Lower leg skin (tissue), 4 donors: ENCODE measurements at regions not wholly inside any gene's neighbourhood (a gene's known extent, or its start where the extent isn't known, plus 50 kb on each side); places are given as distances from the start of the nearest gene placed in this dataset.

Experiments used
- DNase-seq, 2 donors: peaks; one replicate each; pipeline ENCODE4 v3.0.0-alpha.2; 2019; ENCODE audit warnings: low spot score in 2 of 2
- H3K4me3 ChIP-seq: fragments of 200-600 bp; sonication (generic); 2 replicates; pipeline ENCODE4 v1.5.1; 2017; ENCODE audit warnings: mild to moderate bottlenecking, low read depth; ENCODE audit not compliant: poor library complexity, severe bottlenecking
- CTCF ChIP-seq, 3 donors: fragments of 450-650 bp; IDR thresholded peaks; one replicate each; pipeline ENCODE4 v1.5.1; 2016; ENCODE audit warnings: antibody characterized with exemption in 3 of 3, mild to moderate bottlenecking in 3 of 3, moderate library complexity in 2 of 3
- POLR2A ChIP-seq, 2 donors: fragments of 450-650 bp; IDR thresholded peaks; one replicate each; pipeline ENCODE4 v1.6.1; 2016 to 2017; ENCODE audit warnings: antibody characterized with exemption in 2 of 2, mild to moderate bottlenecking in 1 of 2, moderate library complexity in 1 of 2
- WGBS, 2 donors: methylation state at CpG; one replicate each; pipeline ENCODE4 v1.1.5; 2018; 5-methylcytosine and 5-hydroxymethylcytosine counted together
- intact Hi-C: fragments of 100-400 bp; cut with DNase I; formaldehyde crosslinking; loops from one replicate; pipeline ENCODE4 v1.15.0; 2023; ENCODE audit warnings: low total_unique reads

GRCh38 chr4:110730318-110730717 lies 107.4 kb upstream of the PITX2 start:
- TF ChIP-seq POLR2A (IDR thresholded peaks at IDR 0.05) (no peak), CTCF (IDR thresholded peaks at IDR 0.05) (no peak)
- H3K4me3 ChIP-seq = no peak overlapping the region
- no peak for DNase-seq
- intact Hi-C loops = loop anchor here (10.0 kb wide), 1 partner anchor 414 kb away; no protein-coding TSS in a partner anchor
- WGBS, 2 donors = 79 to 85% methylated on average over 3 of the region's 3 CpGs

- no peak for DNase-seq
- TF ChIP-seq POLR2A (IDR thresholded peaks at IDR 0.05) (no peak), CTCF (IDR thresholded peaks at IDR 0.05) (no peak)
- WGBS, 2 donors = 70 to 77% methylated on average over 4 of the region's 4 CpGs
- no peak overlapping the region for H3K4me3 ChIP-seq
- intact Hi-C loops = loop anchor here (10.0 kb wide), 1 partner anchor 411 kb away; no protein-coding TSS in a partner anchor
These were observed 111.0 kb upstream of the PITX2 start for GRCh38 chr4:110733901-110734300.

GRCh38 chr4:110735686-110736085 lies 112.8 kb upstream of the PITX2 start:
- H3K4me3 ChIP-seq = no peak overlapping the region
- 93 to 94% methylated on average over 1 of the region's 1 CpG for WGBS, 2 donors
- TF ChIP-seq POLR2A (IDR thresholded peaks at IDR 0.05) (no peak), CTCF (IDR thresholded peaks at IDR 0.05) (no peak)
- intact Hi-C loops = loop anchor here (10.0 kb wide), 1 partner anchor 409 kb away; no protein-coding TSS in a partner anchor
- no peak for DNase-seq

GRCh38 chr4:110737931-110738330 lies 115.1 kb upstream of the PITX2 start:
- TF ChIP-seq POLR2A (IDR thresholded peaks at IDR 0.05) (no peak), CTCF (IDR thresholded peaks at IDR 0.05) (no peak)
- WGBS, 2 donors = 79 to 89% methylated on average over 3 of the region's 3 CpGs
- no peak overlapping the region for H3K4me3 ChIP-seq
- intact Hi-C loops = loop anchor here (10.0 kb wide), 1 partner anchor 407 kb away; no protein-coding TSS in a partner anchor
- no peak for DNase-seq

- intact Hi-C loops = no loop called here
- TF ChIP-seq CTCF (IDR thresholded peaks at IDR 0.05) (no peak), POLR2A (IDR thresholded peaks at IDR 0.05) (no peak)
- H3K4me3 ChIP-seq = no peak overlapping the region
- no peak for DNase-seq
These were observed 119.3 kb upstream of the PITX2 start for GRCh38 chr4:110742143-110742542.

- TF ChIP-seq CTCF (IDR thresholded peaks at IDR 0.05) (no peak), POLR2A (IDR thresholded peaks at IDR 0.05) (no peak)
- intact Hi-C loops = no loop called here
- no peak for DNase-seq
- H3K4me3 ChIP-seq = no peak overlapping the region
- WGBS, 2 donors = 84 to 88% methylated on average over 2 of the region's 2 CpGs
These were observed 125.2 kb upstream of the PITX2 start for GRCh38 chr4:110748071-110748470.
